Mesenteric fat pad (tissue), 1 donor: ENCODE measurements at regions not wholly inside any gene's neighbourhood (a gene's known extent, or its start where the extent isn't known, plus 50 kb on each side); places are given as distances from the start of the nearest gene placed in this dataset.

Experiments used
- DNase-seq: peaks from one replicate; pipeline ENCODE4 v3.0.0-alpha.2; 2020; ENCODE audit warnings: low spot score
- donor health status: DM: yes; HTN: yes; CAD: no.

- no peak for DNase-seq
Measured at GRCh38 chr10:113436851-113437250, 116.0 kb upstream of the HABP2 start.

- DNase-seq: no peak
Measured at GRCh38 chr10:113438652-113439051, 114.2 kb upstream of the HABP2 start.

- DNase-seq: no peak
Measured at GRCh38 chr10:113441220-113441619, 111.6 kb upstream of the HABP2 start.

- no peak for DNase-seq
Measured at GRCh38 chr10:113441686-113442270, 111.1 kb upstream of the HABP2 start.

- DNase-seq: no peak
Measured at GRCh38 chr10:113442336-113442735, 110.5 kb upstream of the HABP2 start.

- no peak for DNase-seq
Measured at GRCh38 chr10:113443141-113443925, 109.5 kb upstream of the HABP2 start.

GRCh38 chr10:113444766-113445365 is 108.0 kb upstream of the HABP2 start:
- no peak for DNase-seq

GRCh38 chr10:113445736-113446135 is 107.1 kb upstream of the HABP2 start:
- DNase-seq: no peak

GRCh38 chr10:113446739-113447138 is 106.1 kb upstream of the HABP2 start:
- no peak for DNase-seq

- DNase-seq: no peak
Measured at GRCh38 chr10:113447278-113447677, 105.6 kb upstream of the HABP2 start.

GRCh38 chr10:113449006-113449695 is 103.7 kb upstream of the HABP2 start:
- DNase-seq: no peak

GRCh38 chr10:113450046-113450804 is 102.6 kb upstream of the HABP2 start:
- no peak for DNase-seq

- DNase-seq: no peak
Measured at GRCh38 chr10:113450906-113451305, 101.9 kb upstream of the HABP2 start.

- DNase-seq: no peak
Measured at GRCh38 chr10:113452146-113452845, 100.6 kb upstream of the HABP2 start.

GRCh38 chr10:113453351-113453750 is 99.5 kb upstream of the HABP2 start:
- DNase-seq: no peak

GRCh38 chr10:113454341-113455061 is 98.4 kb upstream of the HABP2 start:
- no peak for DNase-seq

- no peak for DNase-seq
Measured at GRCh38 chr10:113455947-113456346, 96.9 kb upstream of the HABP2 start.

GRCh38 chr10:113456741-113457140 is 96.1 kb upstream of the HABP2 start:
- DNase-seq: no peak

- no peak for DNase-seq
Measured at GRCh38 chr10:113457408-113457807, 95.4 kb upstream of the HABP2 start.

GRCh38 chr10:113458451-113458850 is 94.4 kb upstream of the HABP2 start:
- no peak for DNase-seq
